Inflammatory macrophage treated with lipopolysaccharide for 4 hours (primary cell): ENCODE measurements at regions not wholly inside any gene's neighbourhood (a gene's known extent, or its start where the extent isn't known, plus 50 kb on each side); places are given as distances from the start of the nearest gene placed in this dataset.
"Not testable (repeated sequence)": the region's sequence is repeated elsewhere in the genome, so short reads cannot be mapped to it uniquely, and the experiment has no call there.

Source experiments
- DNase-seq: peaks from one replicate; pipeline ENCODE4 v3.0.0-alpha.2; 2020

DNA sequence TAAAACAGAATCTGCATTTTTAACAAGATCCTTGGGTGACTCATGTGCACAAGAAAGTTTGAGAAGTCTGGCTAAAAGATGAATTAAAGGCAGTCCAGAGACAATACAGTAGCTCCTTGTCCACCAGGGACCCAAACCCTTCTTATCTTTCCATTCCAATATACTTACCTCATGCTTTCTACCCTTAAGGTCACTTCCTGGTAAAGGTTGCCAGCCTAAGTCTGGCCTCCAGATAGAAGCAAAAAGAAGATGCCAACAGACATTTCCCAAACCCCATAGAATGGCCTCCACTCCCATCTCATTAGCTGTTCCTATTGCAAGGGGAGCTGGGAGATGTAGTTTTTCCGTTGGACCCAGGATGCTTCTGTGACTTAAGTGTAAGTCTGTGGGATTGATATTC, 101.4 kb upstream of the XYLT1 start:
- DNase-seq: no peak

- DNase-seq: no peak
These were observed 100.8 kb upstream of the XYLT1 start for GRCh38 chr16:17571499-17572093.

GRCh38 chr16:17568239-17568638, 97.5 kb upstream of the XYLT1 start:
- no peak for DNase-seq

DNA sequence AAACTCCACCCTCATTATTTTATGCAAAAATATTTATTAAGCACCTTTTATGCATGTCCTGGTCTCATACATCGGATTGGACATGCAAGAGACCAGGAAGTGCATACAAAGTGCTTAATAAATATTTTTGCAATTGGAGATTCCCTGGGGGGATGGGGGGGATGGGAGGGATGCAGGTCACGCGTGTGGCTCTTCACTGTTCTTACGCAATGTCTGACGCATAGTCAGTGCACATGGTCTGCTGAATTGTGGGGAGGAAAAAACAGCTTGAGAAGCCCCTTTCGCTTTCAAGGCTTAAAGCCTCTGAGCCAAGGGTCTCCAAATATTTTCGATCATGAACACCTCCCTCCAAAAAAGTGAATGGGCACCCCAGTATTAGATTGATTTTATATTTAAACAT, 96.7 kb upstream of the XYLT1 start:
- peak; percentile 2 for DNase-seq

- DNase-seq: no peak
These were observed 96.1 kb upstream of the XYLT1 start for GRCh38 chr16:17566656-17567450.

DNA sequence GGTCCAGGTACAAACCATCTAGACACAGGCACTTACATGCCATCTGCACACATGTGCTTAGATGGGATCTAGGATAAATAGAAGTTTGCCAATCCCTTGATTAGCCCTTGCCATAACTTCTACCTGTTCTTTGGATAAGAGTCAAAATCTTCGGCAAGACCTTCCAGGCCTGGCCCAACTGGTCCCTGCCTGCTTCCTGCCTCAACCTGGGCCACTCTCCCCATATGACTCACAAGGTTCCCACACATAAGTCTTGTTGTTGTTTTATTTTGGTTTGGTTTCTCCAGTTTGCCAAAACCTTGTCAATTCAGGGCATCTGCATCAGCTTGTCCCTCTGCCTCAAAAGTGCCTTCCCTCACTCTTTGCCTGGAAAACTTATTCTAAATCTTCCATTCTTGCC, 95.3 kb upstream of the XYLT1 start:
- DNase-seq: no peak

- DNase-seq: no peak
These were observed 94.8 kb upstream of the XYLT1 start for GRCh38 chr16:17565605-17566004.

DNA sequence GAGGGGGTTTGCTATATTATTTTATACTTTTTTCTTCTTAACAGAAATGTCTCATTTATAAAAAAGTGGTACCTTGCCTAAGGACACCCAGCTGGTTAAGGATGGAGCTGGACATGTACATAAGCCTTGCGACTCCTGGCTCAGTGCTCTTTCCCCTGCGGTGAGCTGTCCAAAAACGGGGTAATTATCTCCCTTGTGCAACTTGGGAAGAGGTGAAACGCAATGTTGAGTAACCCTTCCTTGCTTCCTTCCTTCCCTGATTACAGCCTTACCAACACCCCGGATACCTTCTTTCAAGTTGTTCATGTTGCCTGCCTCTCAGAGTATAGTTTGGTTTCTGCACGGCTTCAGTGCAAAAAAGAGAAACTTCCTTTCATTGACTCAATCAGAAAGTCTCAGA, 94.1 kb upstream of the XYLT1 start:
- no peak for DNase-seq

DNA sequence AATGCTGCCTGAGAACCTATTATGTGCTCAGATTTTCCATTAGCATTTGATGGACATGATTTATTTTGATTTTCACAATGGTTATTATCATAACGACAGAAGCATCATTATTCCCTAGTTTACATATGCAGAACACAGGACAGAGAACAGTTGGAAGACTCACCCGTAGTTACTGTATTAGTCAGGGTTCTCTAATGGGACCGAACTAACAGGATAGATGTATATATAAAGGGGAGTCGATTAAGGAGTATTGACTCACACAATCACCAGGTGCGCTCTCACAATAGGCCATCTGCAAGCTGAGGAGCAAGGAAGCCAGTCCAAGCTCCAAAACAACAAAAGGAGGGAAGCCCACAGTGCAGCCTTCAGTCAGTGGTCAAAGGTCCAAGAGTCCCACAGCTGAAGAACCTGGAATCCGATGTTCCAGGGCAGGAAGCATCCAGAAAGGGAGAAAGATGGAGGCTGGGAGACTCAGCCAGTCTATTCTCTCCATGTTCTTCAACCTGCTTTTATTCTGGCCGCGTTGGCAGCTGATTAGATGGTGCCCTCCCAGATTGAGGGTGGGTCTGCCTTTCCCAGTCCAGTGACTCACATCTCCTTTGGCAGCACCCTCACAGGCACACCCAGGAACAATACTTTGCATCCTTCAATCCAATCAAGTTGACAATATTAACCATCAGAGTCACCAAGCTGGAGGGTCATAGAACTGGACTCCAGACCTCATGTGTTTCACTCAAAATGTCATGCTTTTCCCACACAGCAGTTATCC, 92.7 kb upstream of the XYLT1 start:
- no peak for DNase-seq

DNA sequence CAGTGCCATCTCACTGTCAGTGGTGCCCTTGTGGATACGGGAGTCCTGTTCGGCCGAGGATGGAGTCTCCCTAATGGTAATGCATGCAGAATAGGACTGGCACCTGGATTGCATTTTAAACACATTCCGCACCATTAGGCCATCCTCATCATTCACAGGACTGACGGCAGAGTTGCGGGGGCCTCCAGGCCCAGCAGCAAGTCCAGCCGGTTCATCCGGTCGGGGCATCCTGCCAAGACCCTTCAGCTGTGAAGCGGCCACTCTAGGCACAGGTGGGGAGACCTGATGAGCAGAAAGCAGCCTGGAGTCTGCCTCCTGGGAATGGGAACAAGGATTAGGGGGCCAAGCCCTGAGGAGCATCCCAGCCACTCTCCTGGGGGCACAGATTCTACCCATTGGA, 90.3 kb upstream of the XYLT1 start:
- no peak for DNase-seq

DNA sequence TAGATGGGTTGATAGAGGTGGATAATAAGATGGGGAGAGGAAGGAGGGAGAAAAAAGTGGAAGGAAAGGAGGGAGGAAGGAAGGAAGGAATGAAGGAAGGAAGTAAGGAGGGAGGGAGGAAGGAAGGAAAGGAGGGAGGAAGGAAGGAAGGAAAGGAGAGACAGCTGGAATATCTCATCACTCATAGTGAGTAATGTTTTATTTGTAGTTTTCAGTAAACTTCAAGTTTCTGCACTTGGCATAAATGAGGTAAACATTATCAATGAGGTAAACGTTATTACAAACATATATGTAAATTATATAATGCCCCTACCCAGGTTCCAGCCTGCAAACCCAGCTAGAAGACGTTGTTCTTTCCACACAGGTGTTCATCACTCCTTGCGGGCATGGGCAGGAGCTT, 89.8 kb upstream of the XYLT1 start:
- DNase-seq: no peak

- no peak for DNase-seq
These were observed 88.6 kb upstream of the XYLT1 start for GRCh38 chr16:17559394-17559793.

- DNase-seq: no peak
These were observed 87.2 kb upstream of the XYLT1 start for GRCh38 chr16:17557949-17558348.

DNA sequence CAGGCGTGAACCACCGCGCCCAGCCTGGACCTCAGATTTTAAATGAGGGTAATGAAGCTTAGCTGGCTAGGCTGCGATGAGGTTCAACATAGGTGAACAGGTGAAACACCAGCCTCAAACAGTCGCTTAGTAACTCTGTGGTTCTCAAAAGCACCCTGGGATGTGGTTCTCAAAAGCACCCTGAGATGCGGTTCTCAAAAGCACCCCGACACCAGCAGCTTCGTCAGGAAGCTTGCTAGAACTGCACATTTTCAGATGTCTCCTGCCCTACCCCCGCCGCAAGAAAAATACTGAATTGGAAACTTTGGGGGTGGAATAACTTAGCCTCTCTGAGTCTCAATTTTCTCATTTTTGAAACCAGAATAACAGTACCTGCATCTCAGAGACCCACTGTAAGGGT, 86.7 kb upstream of the XYLT1 start:
- DNase-seq: no peak

- DNase-seq: peak; percentile 23
These were observed 85.7 kb upstream of the XYLT1 start for GRCh38 chr16:17556276-17557052.

DNA sequence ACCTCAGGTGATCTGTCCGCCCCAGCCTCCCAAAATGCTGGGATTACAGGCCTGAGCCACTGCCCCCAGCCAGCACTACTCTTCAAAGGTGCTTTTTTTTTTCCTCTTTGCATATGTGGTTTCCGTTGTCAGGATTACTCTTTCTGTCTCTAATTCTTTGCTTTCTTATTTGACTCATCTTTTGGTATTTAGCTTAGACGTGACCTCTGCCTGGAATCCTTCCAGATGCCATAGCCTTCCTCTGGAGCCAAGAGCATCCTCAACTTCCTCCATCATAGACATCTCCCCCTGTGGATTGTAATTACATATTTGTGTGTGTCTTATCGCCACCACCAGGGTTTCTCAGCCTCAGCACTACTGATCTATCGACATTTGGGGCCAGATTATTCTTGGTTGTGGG, 84.4 kb upstream of the XYLT1 start:
- DNase-seq: no peak

DNA sequence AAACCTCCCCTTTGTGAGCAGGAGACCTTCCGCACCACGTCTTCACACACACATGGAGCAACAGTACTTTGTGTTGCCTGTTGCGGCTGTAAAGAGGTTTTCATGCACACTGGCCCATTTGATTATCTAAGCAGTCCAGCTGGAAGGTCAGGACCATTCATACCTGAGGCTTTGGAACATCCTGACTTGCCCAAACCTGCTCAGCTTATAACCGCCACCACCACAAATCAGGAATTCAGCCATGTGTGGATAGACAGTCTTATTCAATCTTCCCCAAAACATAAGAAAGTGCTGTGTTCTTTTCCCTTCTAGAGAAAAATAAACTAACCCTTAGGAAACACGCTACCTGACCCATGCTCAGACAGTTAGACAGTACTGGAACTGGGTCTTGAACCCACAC, 81.6 kb upstream of the XYLT1 start:
- DNase-seq: no peak

DNA sequence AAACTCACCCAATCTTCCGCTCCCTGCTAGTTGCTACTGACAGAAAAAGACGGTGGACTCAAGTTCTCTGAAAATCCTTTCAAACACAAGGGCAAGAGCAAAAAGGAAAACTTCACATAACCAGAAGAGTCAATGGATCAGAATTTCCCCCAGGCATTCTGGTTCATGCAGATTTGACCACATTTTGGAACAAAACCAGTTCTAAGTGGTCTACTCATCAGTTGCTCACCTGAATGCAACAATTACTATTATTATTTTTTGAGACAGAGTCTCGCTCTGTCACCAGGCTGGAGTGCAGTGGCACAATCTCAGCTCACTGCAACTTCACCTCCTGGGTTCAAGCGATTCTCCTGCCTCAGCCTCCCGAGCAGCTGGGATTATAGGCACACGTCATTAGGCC, 80.9 kb upstream of the XYLT1 start:
- not testable (repeated sequence) for DNase-seq

DNA sequence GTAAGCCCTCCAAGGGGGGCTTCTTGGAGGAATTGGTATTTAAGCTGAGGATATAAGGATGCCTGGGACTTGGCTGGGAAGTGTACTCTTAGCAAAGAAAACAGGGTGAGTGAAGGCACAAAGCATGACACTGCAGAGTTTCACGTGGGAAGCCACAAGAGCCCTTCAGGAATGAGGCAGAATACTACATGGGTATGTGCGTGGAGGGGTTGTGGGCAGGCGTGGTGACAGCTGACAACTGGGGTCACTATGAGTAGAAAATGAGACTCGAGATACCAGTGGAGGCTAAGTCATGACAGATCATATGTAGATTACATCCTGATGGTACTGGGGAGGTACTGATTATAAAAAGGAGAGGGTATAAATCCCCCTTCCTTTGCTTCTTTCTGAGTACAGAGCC, 78.1 kb upstream of the XYLT1 start:
- no peak for DNase-seq

GRCh38 chr16:17544785-17545184, 74.0 kb upstream of the XYLT1 start:
- no peak for DNase-seq

- DNase-seq: no peak
These were observed 73.5 kb upstream of the XYLT1 start for GRCh38 chr16:17544304-17544703.

DNA sequence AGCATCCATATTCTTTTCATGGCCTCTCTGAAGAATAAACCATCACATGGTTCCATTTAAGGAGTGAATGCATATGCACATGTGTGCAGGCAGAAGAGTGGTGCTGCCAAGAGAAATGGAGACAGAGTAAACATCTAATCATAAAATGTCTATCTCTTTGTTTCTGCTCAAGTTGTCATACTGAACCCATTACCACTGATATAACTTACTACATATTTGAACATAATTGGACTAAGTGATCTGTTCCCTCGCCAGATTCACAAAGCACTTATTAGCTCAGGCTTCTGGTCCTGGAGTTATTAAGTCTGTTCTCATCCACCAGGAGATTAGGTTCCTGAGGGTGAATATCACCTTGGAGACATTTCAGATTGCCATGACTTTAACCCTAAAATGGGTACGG, 72.3 kb upstream of the XYLT1 start:
- no peak for DNase-seq

GRCh38 chr16:17541324-17541723, 70.6 kb upstream of the XYLT1 start:
- no peak for DNase-seq
